Stimulated activated CD4-positive, alpha-beta T cell treated with anti-CD3 and anti-CD28 coated beads, Interleukin-4, amount 100 ng/mL, for 48 hours (primary cell): ENCODE measurements at regions not wholly inside any gene's neighbourhood (a gene's known extent, or its start where the extent isn't known, plus 50 kb on each side); places are given as distances from the start of the nearest gene placed in this dataset.

ENCODE experiments used
- DNase-seq, 2 donors: peaks; one replicate each; pipeline ENCODE4 v3.0.0-alpha.2; 2020; ENCODE audit warnings: low read depth in 2 of 2

- DNase-seq = no peak
Observed at GRCh38 chr15:61798631-61799030, 261.6 kb downstream of the VPS13C start.

GRCh38 chr15:61796056-61796455 is 264.2 kb downstream of the VPS13C start:
- no peak for DNase-seq

- DNase-seq = no peak
Observed at GRCh38 chr15:61794881-61795280, 265.4 kb downstream of the VPS13C start.

DNA sequence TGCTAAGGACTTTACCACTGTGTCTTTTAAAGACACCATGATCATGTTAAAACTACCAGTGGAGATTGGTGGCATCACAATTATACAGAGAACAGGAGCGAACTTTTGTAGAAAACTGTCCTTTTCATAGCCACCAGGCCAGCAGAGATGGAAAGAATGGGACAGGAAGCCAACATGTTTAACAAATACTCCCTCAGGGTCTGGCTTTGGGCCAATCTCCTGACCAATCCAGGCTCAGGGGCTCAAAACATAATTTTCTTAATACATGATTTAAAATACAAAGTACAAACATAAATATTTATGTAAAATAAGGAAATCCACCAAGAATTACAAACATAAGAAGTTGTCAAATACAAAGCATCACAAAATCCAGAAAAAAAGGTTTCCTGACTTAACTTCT is 266.0 kb downstream of the VPS13C start:
- DNase-seq = no peak

DNA sequence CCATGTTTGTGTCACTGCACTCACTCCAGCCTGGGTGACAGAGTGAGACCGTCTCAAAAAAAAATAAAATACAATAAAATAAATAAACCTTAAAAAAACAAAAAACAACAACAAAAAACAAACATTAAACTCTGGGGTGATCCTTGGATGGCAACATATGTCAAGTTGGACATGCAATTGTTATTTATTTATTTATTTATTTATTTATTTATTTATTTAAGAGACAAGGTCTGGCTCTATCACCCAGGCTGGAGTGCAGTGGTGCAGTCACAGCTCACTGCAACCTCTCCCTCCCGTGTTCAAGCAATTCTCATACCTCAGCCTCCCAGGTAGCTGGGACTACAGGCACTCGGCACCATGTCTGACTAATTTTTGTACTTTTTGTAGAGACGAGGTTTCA is 275.5 kb downstream of the VPS13C start:
- DNase-seq = no peak

DNA sequence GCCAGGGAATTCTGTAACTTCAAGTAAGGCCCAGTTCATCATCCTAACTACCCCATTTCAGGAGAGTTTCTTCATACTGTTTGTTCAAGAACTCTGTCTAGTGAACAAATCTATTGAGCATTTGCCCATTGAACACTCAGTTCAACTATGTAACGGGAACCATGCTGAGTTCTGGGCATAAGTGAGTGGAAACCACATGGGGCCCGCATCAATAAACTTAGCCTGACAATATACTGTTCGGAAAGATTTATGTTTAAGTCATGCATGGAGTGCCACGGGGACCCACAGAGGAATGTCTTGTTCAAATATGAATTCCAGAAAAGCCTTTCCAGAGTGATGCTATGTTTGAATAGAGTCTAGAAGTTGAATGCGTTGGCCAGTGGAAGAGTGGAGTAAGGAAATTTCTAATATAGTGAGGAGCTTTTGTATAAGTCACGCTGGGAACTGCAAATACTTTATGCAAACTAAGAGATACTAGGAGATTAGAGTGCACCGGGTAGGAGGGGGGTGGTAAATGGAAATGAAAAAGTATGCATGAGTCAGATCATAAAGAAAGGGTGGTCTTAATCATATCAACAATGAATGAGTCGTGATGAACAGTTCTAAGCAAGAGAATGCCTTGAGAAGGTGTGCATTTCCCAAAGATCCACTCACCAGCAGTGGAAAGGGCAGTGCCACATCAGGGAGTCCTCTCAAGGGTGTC is 279.8 kb downstream of the VPS13C start:
- no peak for DNase-seq

DNA sequence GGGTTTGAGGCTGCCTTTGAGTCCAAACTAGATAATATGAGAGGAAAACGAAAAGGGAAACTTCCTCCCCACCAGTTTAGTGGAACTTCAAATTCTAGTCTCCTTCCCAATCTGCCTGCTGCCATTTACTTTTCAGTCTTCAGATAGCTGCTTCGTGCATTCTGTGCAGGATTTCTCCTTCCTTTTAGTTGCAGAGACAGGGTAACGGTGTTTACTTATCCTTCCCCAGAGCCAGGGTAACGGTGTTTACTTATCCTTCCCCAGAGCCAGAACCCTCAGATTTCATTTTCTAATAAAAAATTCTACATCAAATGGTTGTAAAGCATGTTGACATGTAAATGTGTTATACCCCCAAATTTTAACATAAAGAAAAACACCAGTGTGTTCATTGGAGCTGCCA is 282.6 kb downstream of the VPS13C start:
- DNase-seq = no peak

DNA sequence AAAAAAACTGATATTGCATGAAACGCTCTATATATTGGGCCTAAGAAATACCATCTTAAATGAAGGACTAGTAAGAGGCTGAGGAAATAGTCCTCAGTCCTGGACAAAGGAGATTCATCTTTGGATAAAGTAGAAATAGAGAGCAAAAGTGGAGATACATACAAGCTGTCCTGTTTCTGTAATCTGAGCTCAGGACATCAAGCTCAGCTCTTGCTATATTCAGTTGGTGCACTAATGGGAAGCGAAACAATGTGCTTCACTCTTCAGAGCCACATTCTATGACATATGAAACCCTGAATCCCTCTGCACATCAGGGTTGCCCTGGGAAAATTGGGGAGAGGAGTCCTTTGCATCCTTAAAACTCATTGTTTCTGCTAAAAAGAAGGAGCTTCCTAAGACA is 290.7 kb downstream of the VPS13C start:
- DNase-seq = no peak

GRCh38 chr15:61768131-61768530 is 292.1 kb downstream of the VPS13C start:
- no peak for DNase-seq

- DNase-seq = no peak
Observed at GRCh38 chr15:61764981-61765380, 295.3 kb downstream of the VPS13C start.

DNA sequence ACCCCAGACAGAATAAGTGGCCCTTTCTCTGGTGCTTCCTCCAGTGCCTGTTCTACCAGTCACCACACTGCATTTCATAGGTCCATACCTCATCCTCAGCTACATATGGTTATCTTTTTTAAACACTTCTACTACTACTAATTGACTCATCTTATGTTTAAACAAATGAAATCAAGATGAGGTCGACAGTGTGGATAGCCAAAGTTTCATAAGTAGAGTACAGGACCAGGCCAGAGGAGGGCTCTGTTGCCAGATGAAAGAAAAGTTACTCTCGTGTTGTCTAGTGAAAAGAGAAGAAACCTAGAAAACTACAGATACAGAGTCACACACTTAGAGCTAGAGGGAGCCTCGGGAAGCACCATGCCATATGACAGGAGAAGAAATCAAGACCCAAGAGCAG is 296.1 kb downstream of the VPS13C start:
- DNase-seq = no peak

GRCh38 chr15:61762676-61763075 is 297.6 kb downstream of the VPS13C start:
- DNase-seq = no peak

DNA sequence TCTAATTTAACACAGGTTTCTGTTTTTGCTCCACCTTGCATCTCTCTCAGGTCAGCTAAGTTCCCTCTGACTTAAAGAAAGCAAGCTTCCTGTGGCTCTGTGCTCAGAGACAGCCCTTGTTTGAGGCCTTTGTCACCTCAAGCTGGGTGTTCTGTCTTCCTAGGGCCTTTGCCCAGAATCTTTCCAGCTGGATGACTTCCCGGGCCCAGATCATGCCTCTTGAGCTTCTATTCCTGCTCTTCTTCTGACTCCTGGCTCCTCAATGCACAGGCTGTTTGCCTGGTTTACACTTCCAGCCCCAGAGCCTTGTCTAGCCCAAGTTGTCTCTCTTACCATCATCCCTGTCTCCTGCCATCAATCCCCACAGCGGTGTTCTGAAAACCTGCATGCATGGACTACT is 300.6 kb downstream of the VPS13C start:
- no peak for DNase-seq

GRCh38 chr15:61756071-61756820 is 304.0 kb downstream of the VPS13C start:
- DNase-seq = no peak

- DNase-seq = no peak
Observed at GRCh38 chr15:61755467-61755866, 304.8 kb downstream of the VPS13C start.

GRCh38 chr15:61753018-61753710 is 307.1 kb downstream of the VPS13C start:
- DNase-seq = no peak

GRCh38 chr15:61752001-61752400 is 308.2 kb downstream of the VPS13C start:
- DNase-seq = no peak

DNA sequence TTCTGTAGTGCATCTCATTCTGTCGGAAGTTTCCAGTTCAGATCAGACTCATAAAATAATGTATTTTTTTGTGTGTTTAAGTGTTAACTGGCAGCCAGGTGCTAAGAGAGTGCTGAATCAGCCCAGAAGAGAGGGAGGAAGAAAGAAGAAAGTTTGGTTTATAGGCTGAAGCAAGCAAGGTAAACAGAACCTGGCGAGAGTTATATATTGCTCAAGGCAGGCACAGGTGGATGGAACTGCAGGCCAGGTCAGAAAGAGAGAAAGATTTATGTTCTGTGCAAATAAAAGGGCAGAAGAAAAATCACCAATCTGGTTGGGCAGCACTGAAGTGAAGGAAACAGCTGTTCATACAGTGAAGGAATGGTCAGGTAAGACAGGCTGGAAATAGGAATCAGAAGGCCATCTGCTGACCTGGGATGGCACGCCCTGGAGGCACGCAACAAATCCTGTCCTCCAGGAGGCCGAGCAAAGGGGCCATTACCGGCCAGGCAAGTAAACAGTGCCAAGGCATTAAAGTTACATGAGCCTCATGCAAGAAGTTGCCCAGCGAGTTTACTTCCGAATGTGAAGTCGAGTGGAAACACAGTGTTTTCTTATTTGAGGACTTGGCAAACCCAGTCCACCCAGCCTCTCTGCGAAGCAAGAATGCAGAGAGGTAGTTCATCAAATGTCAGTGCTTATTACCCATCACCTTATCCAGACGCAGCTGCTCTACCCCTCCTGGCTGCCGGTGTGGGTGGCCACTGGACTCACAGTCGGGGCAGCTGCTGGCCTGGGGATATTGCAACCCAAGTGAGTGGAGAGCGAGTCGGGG is 309.8 kb downstream of the VPS13C start:
- DNase-seq = no peak

GRCh38 chr15:61749169-61749568 is 311.1 kb downstream of the VPS13C start:
- DNase-seq = no peak

DNA sequence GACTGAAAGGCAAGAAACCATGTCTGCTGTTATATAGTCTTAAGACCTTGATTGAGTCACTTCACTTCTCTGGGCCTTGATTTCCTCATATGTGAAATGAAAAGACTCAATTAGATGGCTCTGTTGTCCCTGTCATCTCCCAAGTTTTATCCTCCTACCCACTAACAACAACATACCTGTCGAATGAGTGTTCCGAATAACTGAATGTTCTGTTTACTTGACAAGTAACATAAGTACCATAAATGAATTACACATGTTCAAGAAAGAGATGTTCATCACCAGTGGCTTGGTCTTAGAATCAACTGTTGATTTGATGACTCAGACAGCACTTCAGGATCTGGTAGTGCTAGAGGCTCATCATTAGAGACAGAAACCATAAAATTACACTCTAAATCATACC is 311.7 kb downstream of the VPS13C start:
- DNase-seq = no peak

- no peak for DNase-seq
Observed at GRCh38 chr15:61746589-61746988, 313.7 kb downstream of the VPS13C start.

DNA sequence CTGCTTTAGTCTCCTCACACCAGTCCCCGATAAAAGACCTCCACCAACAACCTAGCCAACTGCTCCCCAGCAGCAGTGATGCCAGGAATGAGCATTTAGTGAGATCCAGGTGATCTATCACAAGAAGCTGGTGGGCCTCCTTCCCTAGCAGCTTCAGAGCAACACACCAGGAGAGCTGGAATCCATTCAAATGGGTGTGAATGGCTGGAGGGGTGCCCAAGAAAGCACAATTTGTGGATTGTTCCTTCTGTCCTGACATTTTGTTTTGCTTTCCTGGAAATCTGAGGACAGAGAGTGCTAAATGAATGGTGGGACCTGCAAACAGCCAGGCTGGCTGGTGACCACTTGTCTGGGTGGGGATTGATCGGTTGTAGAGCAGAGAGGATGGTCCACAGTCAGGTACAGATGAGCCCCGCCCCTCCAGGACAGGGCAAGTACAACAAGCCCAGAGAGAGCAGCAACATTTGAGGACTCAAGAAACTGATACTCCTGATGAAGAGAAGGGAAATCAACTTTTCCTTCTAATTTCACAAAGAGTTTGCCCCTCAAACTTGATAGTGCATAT is 316.8 kb downstream of the VPS13C start:
- no peak for DNase-seq
